H9 (cell line): ENCODE measurements at regions not wholly inside any gene's neighbourhood (a gene's known extent, or its start where the extent isn't known, plus 50 kb on each side); places are given as distances from the start of the nearest gene placed in this dataset.
A peak's percentile ranks its signal among the peaks of the same experiment; 100 is the strongest.

ENCODE experiments used
- DNase-seq: peaks from one replicate; pipeline ENCODE4 v3.0.0-alpha.2; 2017
- H2AFZ ChIP-seq: one replicate; pipeline ENCODE4 v1.6.1; 2013; ENCODE audit warnings: mild to moderate bottlenecking, low read length, control low read depth, moderate library complexity
- H2AK5ac ChIP-seq: 2 replicates; pipeline ENCODE4 v1.6.1; 2013; ENCODE audit warnings: low read length, control low read depth, mixed read lengths; ENCODE audit not compliant: insufficient read length
- H2BK120ac ChIP-seq: one replicate; pipeline ENCODE4 v1.6.1; 2013; ENCODE audit warnings: low read depth, mild to moderate bottlenecking, low read length, control low read depth, inconsistent platforms; ENCODE audit not compliant: poor library complexity, severe bottlenecking
- H2BK12ac ChIP-seq: 2 replicates; pipeline ENCODE4 v1.6.1; 2013; ENCODE audit warnings: low read length, control low read depth, mixed read lengths, low read depth; ENCODE audit not compliant: insufficient read length
- H2BK15ac ChIP-seq: 2 replicates; pipeline ENCODE4 v1.6.1; 2013; ENCODE audit warnings: low read depth, low read length, control low read depth
- H2BK20ac ChIP-seq: one replicate; pipeline ENCODE4 v1.6.1; 2013; ENCODE audit warnings: low read depth, mild to moderate bottlenecking, low read length, control low read depth, inconsistent platforms; ENCODE audit not compliant: poor library complexity, severe bottlenecking
- H2BK5ac ChIP-seq: 2 replicates; pipeline ENCODE4 v1.6.1; 2013; ENCODE audit warnings: low read length, control low read depth, mixed read lengths; ENCODE audit not compliant: insufficient read length
- H3K14ac ChIP-seq: 2 replicates; pipeline ENCODE4 v1.6.1; 2013; ENCODE audit warnings: low read length, control low read depth; ENCODE audit not compliant: insufficient read depth
- H3K18ac ChIP-seq: 2 replicates; pipeline ENCODE4 v1.6.1; 2013; ENCODE audit warnings: low read depth, mild to moderate bottlenecking, mixed read lengths, low read length, control low read depth; ENCODE audit not compliant: insufficient read length
- H3K23ac ChIP-seq: 2 replicates; pipeline ENCODE4 v1.6.1; 2013; ENCODE audit warnings: low read length, control low read depth, mixed read lengths, low read depth; ENCODE audit not compliant: insufficient read length
- H3K23me2 ChIP-seq: 2 replicates; pipeline ENCODE4 v1.6.1; 2013; ENCODE audit warnings: low read depth, mild to moderate bottlenecking, mixed read lengths, low read length, control low read depth; ENCODE audit not compliant: insufficient read length, poor library complexity, severe bottlenecking
- H3K27ac ChIP-seq: 2 replicates; pipeline ENCODE4 v1.5.1; 2013; ENCODE audit warnings: low read length, control low read depth, mixed read lengths, low read depth; ENCODE audit not compliant: insufficient read length
- H3K27me3 ChIP-seq: 2 replicates; pipeline ENCODE4 v1.6.1; 2013; ENCODE audit warnings: low read length, control low read depth, inconsistent platforms; ENCODE audit not compliant: insufficient read depth
- H3K4ac ChIP-seq: 2 replicates; pipeline ENCODE4 v1.6.1; 2013; ENCODE audit warnings: low read depth, mild to moderate bottlenecking, control low read depth, inconsistent platforms, low read length, moderate library complexity
- H3K4me1 ChIP-seq: 2 replicates; pipeline ENCODE4 v1.6.1; 2013; ENCODE audit warnings: low read length, control low read depth, inconsistent platforms; ENCODE audit not compliant: insufficient read depth
- H3K4me2 ChIP-seq: 2 replicates; pipeline ENCODE4 v1.6.1; 2013; ENCODE audit warnings: low read length, control low read depth, mixed read lengths; ENCODE audit not compliant: insufficient read length, insufficient read depth
- H3K56ac ChIP-seq: 2 replicates; pipeline ENCODE4 v1.6.1; 2013; ENCODE audit warnings: low read depth, mild to moderate bottlenecking, mixed read lengths, low read length, control low read depth; ENCODE audit not compliant: insufficient read length
- H3K79me1 ChIP-seq: 2 replicates; pipeline ENCODE4 v1.6.1; 2013; ENCODE audit warnings: low read depth, mild to moderate bottlenecking, moderate library complexity, low read length, control low read depth, inconsistent platforms; ENCODE audit not compliant: insufficient read depth, poor library complexity, severe bottlenecking
- H3K79me2 ChIP-seq: 2 replicates; pipeline ENCODE4 v1.6.1; 2013; ENCODE audit warnings: low read length, control low read depth, inconsistent platforms; ENCODE audit not compliant: insufficient read depth
- H3K9ac ChIP-seq: 2 replicates; pipeline ENCODE4 v1.6.1; 2013; ENCODE audit warnings: low read length, control low read depth, mixed read lengths; ENCODE audit not compliant: insufficient read length; ENCODE audit errors: extremely low read depth
- H3K9me3 ChIP-seq: one replicate; pipeline ENCODE4 v1.6.1; 2013; ENCODE audit warnings: low read depth, low read length, inconsistent platforms; ENCODE audit not compliant: control insufficient read depth
- H3T11ph ChIP-seq: one replicate; pipeline ENCODE4 v1.6.1; 2013; ENCODE audit warnings: mild to moderate bottlenecking, low read length, control low read depth, inconsistent platforms
- H4K20me1 ChIP-seq: one replicate; pipeline ENCODE4 v1.6.1; 2013; ENCODE audit not compliant: control insufficient read depth, insufficient read length, insufficient read depth
- H4K5ac ChIP-seq: 2 replicates; pipeline ENCODE4 v1.6.1; 2013; ENCODE audit warnings: low read depth, mild to moderate bottlenecking, mixed read lengths, low read length, control low read depth; ENCODE audit not compliant: insufficient read length
- H4K8ac ChIP-seq: replicated peaks from 2 replicates; pipeline ENCODE4 v1.6.1; 2013; ENCODE audit warnings: low read length, control low read depth, mixed read lengths, low read depth; ENCODE audit not compliant: insufficient read length
- H4K91ac ChIP-seq: 2 replicates; pipeline ENCODE4 v1.6.1; 2013; ENCODE audit warnings: low read depth, mild to moderate bottlenecking, moderate library complexity, mixed read lengths, low read length, control low read depth; ENCODE audit not compliant: insufficient read length
- H3K27ac Mint-ChIP-seq, 3 experiments: 2 replicates in 2 of 3; 3 replicates in 1 of 3; pipeline ENCODE4 v1.8.0; 2020 to 2021; ENCODE audit warnings: mixed read lengths in 3 of 3, mild to moderate bottlenecking in 1 of 3, moderate library complexity in 1 of 3
- H3K27me3 Mint-ChIP-seq: 2 replicates; pipeline ENCODE4 v1.8.0; 2021; ENCODE audit warnings: low read depth, mild to moderate bottlenecking, moderate library complexity, mixed read lengths
- H3K36me3 Mint-ChIP-seq, 3 experiments: 2 replicates in 2 of 3; 3 replicates in 1 of 3; pipeline ENCODE4 v1.8.0; 2020 to 2021; ENCODE audit warnings: low read depth in 3 of 3, mixed read lengths in 3 of 3; ENCODE audit not compliant: insufficient read depth in 1 of 3
- H3K4me1 Mint-ChIP-seq, 2 experiments: 2 replicates each; pipeline ENCODE4 v1.8.0; 2020; ENCODE audit warnings: mixed read lengths in 2 of 2
- H3K4me3 Mint-ChIP-seq, 2 experiments: 2 replicates in 1 of 2; 3 replicates in 1 of 2; pipeline ENCODE4 v1.8.0; 2020 to 2021; ENCODE audit warnings: mild to moderate bottlenecking in 2 of 2, mixed read lengths in 2 of 2, moderate library complexity in 1 of 2
- H3K9me3 Mint-ChIP-seq, 2 experiments: 2 replicates in 1 of 2; 3 replicates in 1 of 2; pipeline ENCODE4 v1.8.0; 2020; ENCODE audit warnings: mild to moderate bottlenecking in 2 of 2, mixed read lengths in 2 of 2, moderate library complexity in 1 of 2
- WGBS: extraction: QIAGEN DNeasy Blood & Tissue Kit; methylation state at CpG from one replicate; pipeline ENCODE4 v1.1.7; 2013; ENCODE audit warnings: missing lambda C conversion rate, low lambda C conversion rate, mixed read lengths; ENCODE audit not compliant: insufficient read length; ENCODE audit errors: extremely low coverage; 5-methylcytosine and 5-hydroxymethylcytosine counted together
- TF ChIP-seq, protein P1 (sequence below): fragments of 200-600 bp; sonication (generic); conservative IDR thresholded peaks from 3 replicates; pipeline ENCODE4 v1.8.0; 2021; ENCODE audit warnings: antibody characterized with exemption, mild to moderate bottlenecking

DNA sequence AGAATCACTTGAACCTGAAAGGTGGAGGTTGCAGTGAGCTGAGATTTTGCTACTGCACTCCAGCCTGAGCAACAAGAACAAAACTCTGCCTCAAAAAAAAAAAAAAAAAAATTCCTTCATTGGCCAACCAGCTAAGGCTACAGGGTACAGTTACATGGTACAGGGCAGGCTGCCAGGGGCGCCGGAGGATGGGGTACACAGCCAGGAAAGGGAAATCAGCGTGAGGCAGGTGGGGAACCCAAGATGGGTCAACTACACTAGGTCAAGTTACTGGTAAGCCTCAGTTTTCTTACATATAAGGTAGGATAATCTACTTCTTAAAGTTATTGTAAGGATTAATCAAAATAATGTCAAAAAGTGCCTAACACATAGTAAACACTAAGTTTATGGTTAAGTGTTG is 69.6 kb upstream of the KCNK12 start:
- H2BK5ac ChIP-seq, result no peak overlapping the region
- peak; percentile 14 for DNase-seq
- H2BK12ac ChIP-seq, result no peak overlapping the region
- H3K27ac ChIP-seq, result no peak overlapping the region
- H3K18ac ChIP-seq, result no peak overlapping the region
- Mint-ChIP-seq H3K27me3 (no peaks in the 10 kb centered on the region), H3K27ac (no peak overlapping the region), H3K36me3 (peaks cover 3 to 8% (median 6%) of the 10 kb centered on the region in 3 experiments; a peak in 5 of 7 replicates), H3K9me3 (peaks cover 6 to 7% of the 10 kb centered on the region in 2 experiments; a peak in 4 of 5 replicates), H3K4me3 (no peak overlapping the region), H3K4me1 (peaks cover 42 to 43% of the 10 kb centered on the region in 2 experiments)
- H2BK120ac ChIP-seq, result peak overlapping the region; percentile 17
- H3K4ac ChIP-seq, result no peak overlapping the region
- no peak overlapping the region for H3T11ph ChIP-seq
- H3K4me2 ChIP-seq, result no peak overlapping the region
- H4K91ac ChIP-seq, result no peak overlapping the region
- H3K14ac ChIP-seq, result no peak overlapping the region
- no peak overlapping the region for H4K5ac ChIP-seq
- no peaks in the 10 kb centered on the region for H3K9me3 ChIP-seq
- H3K9ac ChIP-seq, result no peak overlapping the region
- H3K79me2 ChIP-seq, result no peaks in the 10 kb centered on the region
- peaks cover 11% of the 10 kb centered on the region; the same call in 1 of the 2 replicates for H3K4me1 ChIP-seq
- no peaks in the 10 kb centered on the region for H3K23me2 ChIP-seq
- WGBS, result no CpG with 5 or more reads among the region's 3 CpGs
- H2AFZ ChIP-seq, result no peak overlapping the region
- H3K27me3 ChIP-seq, result no peaks in the 10 kb centered on the region
- H3K56ac ChIP-seq, result no peak overlapping the region
- TF ChIP-seq, protein P1, sequence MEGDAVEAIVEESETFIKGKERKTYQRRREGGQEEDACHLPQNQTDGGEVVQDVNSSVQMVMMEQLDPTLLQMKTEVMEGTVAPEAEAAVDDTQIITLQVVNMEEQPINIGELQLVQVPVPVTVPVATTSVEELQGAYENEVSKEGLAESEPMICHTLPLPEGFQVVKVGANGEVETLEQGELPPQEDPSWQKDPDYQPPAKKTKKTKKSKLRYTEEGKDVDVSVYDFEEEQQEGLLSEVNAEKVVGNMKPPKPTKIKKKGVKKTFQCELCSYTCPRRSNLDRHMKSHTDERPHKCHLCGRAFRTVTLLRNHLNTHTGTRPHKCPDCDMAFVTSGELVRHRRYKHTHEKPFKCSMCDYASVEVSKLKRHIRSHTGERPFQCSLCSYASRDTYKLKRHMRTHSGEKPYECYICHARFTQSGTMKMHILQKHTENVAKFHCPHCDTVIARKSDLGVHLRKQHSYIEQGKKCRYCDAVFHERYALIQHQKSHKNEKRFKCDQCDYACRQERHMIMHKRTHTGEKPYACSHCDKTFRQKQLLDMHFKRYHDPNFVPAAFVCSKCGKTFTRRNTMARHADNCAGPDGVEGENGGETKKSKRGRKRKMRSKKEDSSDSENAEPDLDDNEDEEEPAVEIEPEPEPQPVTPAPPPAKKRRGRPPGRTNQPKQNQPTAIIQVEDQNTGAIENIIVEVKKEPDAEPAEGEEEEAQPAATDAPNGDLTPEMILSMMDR, result no peak
- H2BK20ac ChIP-seq, result no peak overlapping the region
- H4K8ac ChIP-seq, result no peak overlapping the region
- H2AK5ac ChIP-seq, result no peak overlapping the region
- no peak overlapping the region for H2BK15ac ChIP-seq
- no peaks in the 10 kb centered on the region for H4K20me1 ChIP-seq
- no peaks in the 10 kb centered on the region for H3K79me1 ChIP-seq
- no peak overlapping the region for H3K23ac ChIP-seq
